HUES6 (cell line): ENCODE measurements at regions not wholly inside any gene's neighbourhood (a gene's known extent, or its start where the extent isn't known, plus 50 kb on each side); places are given as distances from the start of the nearest gene placed in this dataset.

ENCODE experiments used
- H3K27ac ChIP-seq: 2 replicates; pipeline ENCODE4 v1.7.0; 2013; ENCODE audit warnings: low read depth, mild to moderate bottlenecking, low read length, inconsistent platforms
- H3K27me3 ChIP-seq: 2 replicates; pipeline ENCODE4 v1.6.1; 2013; ENCODE audit warnings: low read length; ENCODE audit not compliant: control insufficient read depth, insufficient read depth
- H3K36me3 ChIP-seq: 2 replicates; pipeline ENCODE4 v1.6.1; 2013; ENCODE audit warnings: low read length; ENCODE audit not compliant: control insufficient read depth, insufficient read depth
- H3K4me1 ChIP-seq: 2 replicates; pipeline ENCODE4 v1.6.1; 2013; ENCODE audit warnings: low read length; ENCODE audit not compliant: control insufficient read depth, insufficient read depth
- H3K4me3 ChIP-seq: 2 replicates; pipeline ENCODE4 v1.5.1; 2013; ENCODE audit warnings: low read depth, low read length
- H3K9ac ChIP-seq: one replicate; pipeline ENCODE4 v1.6.1; 2013; ENCODE audit warnings: mild to moderate bottlenecking, low read length
- H3K9me3 ChIP-seq: 2 replicates; pipeline ENCODE4 v1.6.1; 2013; ENCODE audit warnings: low read depth, low read length; ENCODE audit not compliant: control insufficient read depth, insufficient read depth

- peaks cover 6% of the 10 kb centered on the region for H3K4me1 ChIP-seq
- H3K27ac ChIP-seq: no peak overlapping the region
- no peaks in the 10 kb centered on the region for H3K36me3 ChIP-seq
- H3K9me3 ChIP-seq: no peaks in the 10 kb centered on the region
- no peak overlapping the region for H3K4me3 ChIP-seq
- no peak overlapping the region for H3K9ac ChIP-seq
- no peaks in the 10 kb centered on the region for H3K27me3 ChIP-seq
Observed at GRCh38 chr12:92987362-92987761, 58.3 kb upstream of the EEA1 start.

GRCh38 chr12:92987846-92988621 lies 58.9 kb upstream of the EEA1 start:
- Histone ChIP-seq H3K4me3 (no peak overlapping the region), H3K27me3 (no peaks in the 10 kb centered on the region), H3K9ac (no peak overlapping the region), H3K4me1 (peaks cover 6% of the 10 kb centered on the region), H3K9me3 (peaks cover 2% of the 10 kb centered on the region; the same call in 1 of the 2 replicates), H3K27ac (no peak overlapping the region), H3K36me3 (no peaks in the 10 kb centered on the region)

- Histone ChIP-seq H3K4me1 (peaks cover 6% of the 10 kb centered on the region), H3K27me3 (no peaks in the 10 kb centered on the region), H3K36me3 (no peaks in the 10 kb centered on the region), H3K9ac (no peak overlapping the region), H3K27ac (no peak overlapping the region), H3K4me3 (no peak overlapping the region), H3K9me3 (peaks cover 9% of the 10 kb centered on the region; the same call in 1 of the 2 replicates)
Observed at GRCh38 chr12:92988622-92989130, 59.6 kb upstream of the EEA1 start.

- H3K27ac ChIP-seq: no peak overlapping the region
- H3K9ac ChIP-seq: no peak overlapping the region
- H3K36me3 ChIP-seq: no peaks in the 10 kb centered on the region
- H3K9me3 ChIP-seq: peaks cover 9% of the 10 kb centered on the region; the same call in 1 of the 2 replicates
- no peaks in the 10 kb centered on the region for H3K27me3 ChIP-seq
- no peak overlapping the region for H3K4me3 ChIP-seq
- peaks cover 6% of the 10 kb centered on the region for H3K4me1 ChIP-seq
Observed at GRCh38 chr12:92989715-92990484, 60.8 kb upstream of the EEA1 start.

GRCh38 chr12:92991134-92991533 lies 62.0 kb upstream of the EEA1 start:
- Histone ChIP-seq H3K36me3 (no peaks in the 10 kb centered on the region), H3K4me1 (peaks cover 6% of the 10 kb centered on the region), H3K4me3 (no peak overlapping the region), H3K27me3 (no peaks in the 10 kb centered on the region), H3K9me3 (peaks cover 9% of the 10 kb centered on the region; the same call in 1 of the 2 replicates), H3K27ac (no peak overlapping the region), H3K9ac (no peak overlapping the region)

- Histone ChIP-seq H3K9me3 (peaks cover 9% of the 10 kb centered on the region; the same call in 1 of the 2 replicates), H3K9ac (no peak overlapping the region), H3K4me3 (no peak overlapping the region), H3K36me3 (no peaks in the 10 kb centered on the region), H3K27ac (no peak overlapping the region), H3K4me1 (peaks cover 6% of the 10 kb centered on the region), H3K27me3 (no peaks in the 10 kb centered on the region)
Observed at GRCh38 chr12:92992041-92992440, 62.9 kb upstream of the EEA1 start.

- H3K9me3 ChIP-seq: peaks cover 9% of the 10 kb centered on the region; the same call in 1 of the 2 replicates
- H3K27me3 ChIP-seq: no peaks in the 10 kb centered on the region
- H3K27ac ChIP-seq: no peak overlapping the region
- H3K36me3 ChIP-seq: no peaks in the 10 kb centered on the region
- no peaks in the 10 kb centered on the region for H3K4me1 ChIP-seq
- no peak overlapping the region for H3K9ac ChIP-seq
- no peak overlapping the region for H3K4me3 ChIP-seq
Observed at GRCh38 chr12:92993259-92993658, 64.2 kb upstream of the EEA1 start.

GRCh38 chr12:92995258-92995903 lies 66.3 kb upstream of the EEA1 start:
- H3K4me3 ChIP-seq: no peak overlapping the region
- H3K27ac ChIP-seq: no peak overlapping the region

GRCh38 chr12:93000026-93000425 lies 70.9 kb upstream of the EEA1 start:
- Histone ChIP-seq H3K4me1 (peaks cover 4% of the 10 kb centered on the region), H3K36me3 (no peaks in the 10 kb centered on the region), H3K9me3 (no peaks in the 10 kb centered on the region), H3K9ac (no peak overlapping the region), H3K4me3 (no peak overlapping the region), H3K27ac (no peak overlapping the region), H3K27me3 (no peaks in the 10 kb centered on the region)

More at GRCh38 chr12:92995258-92995903, 66.3 kb upstream of the EEA1 start:
- H3K9ac ChIP-seq: no peak overlapping the region
- peaks cover 9% of the 10 kb centered on the region; the same call in 1 of the 2 replicates for H3K9me3 ChIP-seq
- no peaks in the 10 kb centered on the region for H3K27me3 ChIP-seq
- no peaks in the 10 kb centered on the region for H3K36me3 ChIP-seq
- no peaks in the 10 kb centered on the region for H3K4me1 ChIP-seq

- H3K4me3 ChIP-seq: no peak overlapping the region
- peaks cover 10% of the 10 kb centered on the region for H3K4me1 ChIP-seq
Observed at GRCh38 chr12:93001407-93001806, 72.3 kb upstream of the EEA1 start.

More at GRCh38 chr12:93001407-93001806, 72.3 kb upstream of the EEA1 start:
- Histone ChIP-seq H3K9me3 (no peaks in the 10 kb centered on the region), H3K9ac (no peak overlapping the region), H3K36me3 (no peaks in the 10 kb centered on the region), H3K27ac (no peak overlapping the region), H3K27me3 (no peaks in the 10 kb centered on the region)
